ENCODE measurements at regions not wholly inside any gene's neighbourhood (a gene's known extent, or its start where the extent isn't known, plus 50 kb on each side); places are given as distances from the start of the nearest gene placed in this dataset.
"Not testable (repeated sequence)": the region's sequence is repeated elsewhere in the genome, so short reads cannot be mapped to it uniquely, and the experiment has no call there.

GRCh38 chr9:91512235-91512634 lies 88.6 kb upstream of the NFIL3 start:
- intact Hi-C loops (cut with DNase I); ATAC-seq (ENCODE audit: poor library complexity); DNase-seq: not testable (repeated sequence)

DNA sequence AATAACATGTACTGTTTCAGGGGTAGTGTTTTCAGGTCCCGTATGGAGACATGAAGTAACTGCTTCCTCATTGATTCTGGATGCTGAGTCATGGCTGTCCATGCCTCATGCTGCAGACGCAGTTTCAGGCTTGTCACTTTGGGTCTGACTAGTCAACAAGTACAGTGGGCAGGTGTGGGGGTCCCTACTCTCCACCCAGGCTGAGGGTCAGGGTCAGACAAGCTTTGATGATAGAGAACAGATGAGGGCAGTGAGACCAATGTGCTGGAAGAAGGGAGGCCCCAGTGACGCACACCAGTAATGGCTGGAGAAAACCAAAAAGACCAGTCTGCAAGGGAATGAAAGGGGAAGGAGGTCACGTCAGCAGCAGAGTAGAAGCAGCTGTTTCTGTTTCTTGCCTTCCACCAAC lies 80.0 kb upstream of the NFIL3 start:
- intact Hi-C loops (cut with DNase I): no loop called here
- DNase-seq: no peak
- no peak for ATAC-seq (ENCODE audit: poor library complexity)

DNA sequence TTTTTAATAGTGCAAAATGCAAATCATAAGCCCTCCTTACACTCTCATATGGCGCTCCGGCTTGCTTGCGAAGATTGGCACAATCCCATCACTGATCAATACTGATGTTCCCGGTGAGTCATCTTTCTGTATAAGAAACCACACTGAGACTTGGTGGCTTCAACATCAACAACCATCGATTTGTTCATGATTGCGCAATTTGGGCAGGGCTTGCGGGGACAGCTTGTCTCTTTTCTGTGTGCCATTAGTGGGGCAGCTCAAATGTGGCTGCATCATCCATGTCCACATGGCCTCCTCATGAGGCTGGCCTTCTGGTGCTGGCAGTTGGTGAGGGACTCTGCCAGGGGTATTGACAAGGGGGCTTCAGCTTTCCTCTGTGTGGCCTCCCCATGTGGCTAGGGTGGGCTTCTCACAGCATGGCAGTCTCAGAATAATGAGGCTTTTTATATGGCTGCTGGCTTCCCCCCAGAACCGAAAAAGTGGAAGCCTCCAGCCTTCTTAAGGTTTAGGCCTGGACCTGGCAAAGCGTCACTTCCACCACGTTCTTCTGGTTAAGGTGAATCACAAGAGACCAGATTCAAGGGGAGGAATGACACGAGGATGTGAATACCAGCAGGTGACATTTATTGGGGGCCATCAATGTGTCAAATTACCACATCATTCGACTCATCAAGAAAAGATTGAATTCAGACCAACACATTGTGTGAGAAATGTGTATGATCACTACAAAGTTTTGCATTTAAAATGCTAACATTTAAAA lies 79.5 kb upstream of the NFIL3 start:
- ATAC-seq (ENCODE audit: poor library complexity): no peak
- intact Hi-C loops (cut with DNase I): no loop called here

GRCh38 chr9:91502475-91502874 lies 78.8 kb upstream of the NFIL3 start:
- DNase-seq: no peak
- no peak for ATAC-seq (ENCODE audit: poor library complexity)
- intact Hi-C loops (cut with DNase I): no loop called here

More for the DNA sequence above, 79.5 kb upstream of the NFIL3 start:
- DNase-seq: no peak

- intact Hi-C loops (cut with DNase I): no loop called here
- ATAC-seq (ENCODE audit: poor library complexity): no peak
- DNase-seq: no peak
Observed at GRCh38 chr9:91500509-91501014, 76.9 kb upstream of the NFIL3 start.

- DNase-seq (no peak), ATAC-seq (ENCODE audit: poor library complexity) (no peak)
- intact Hi-C loops (cut with DNase I): no loop called here
Observed at GRCh38 chr9:91496351-91496750, 72.7 kb upstream of the NFIL3 start.

DNA sequence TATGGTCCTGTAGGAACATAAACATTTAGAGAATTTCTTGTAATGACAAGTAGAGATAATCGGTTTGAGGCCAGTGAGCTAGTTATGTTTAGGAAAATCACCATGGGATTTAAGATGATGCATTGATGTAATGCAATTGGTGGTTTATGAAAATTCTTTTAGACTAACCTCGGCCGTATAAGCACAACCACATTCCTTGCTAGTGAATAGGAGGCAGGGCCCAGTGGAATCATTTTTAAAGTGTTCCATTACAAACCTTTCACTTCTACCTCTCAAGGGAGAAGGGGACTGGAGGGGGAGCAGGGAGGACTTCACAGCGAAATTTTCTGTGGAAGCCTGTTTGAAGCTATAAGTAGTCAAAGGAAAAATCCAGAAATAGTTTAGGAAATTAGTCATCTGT lies 71.8 kb upstream of the NFIL3 start:
- intact Hi-C loops (cut with DNase I): no loop called here
- ATAC-seq (ENCODE audit: poor library complexity): no peak

DNA sequence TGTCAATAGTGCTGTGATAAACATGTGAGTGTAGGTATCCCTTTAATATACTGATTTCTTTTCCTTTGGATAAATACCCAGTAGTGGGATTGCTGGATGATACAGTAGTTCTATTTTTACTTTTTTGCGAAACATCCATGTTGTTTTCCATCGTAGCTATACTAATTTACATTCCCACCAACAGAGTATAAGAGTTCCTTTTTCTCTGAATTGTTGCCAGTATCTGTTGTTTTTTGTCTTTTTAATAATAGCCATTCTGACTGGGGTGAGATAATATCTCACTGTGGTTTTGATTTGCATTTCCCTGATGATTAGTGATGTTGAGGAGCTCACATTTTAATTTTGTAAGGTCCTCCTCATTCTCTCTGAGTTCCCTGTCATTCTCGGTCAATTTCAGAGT lies 71.1 kb upstream of the NFIL3 start:
- ATAC-seq (ENCODE audit: poor library complexity) (no peak), DNase-seq (no peak)
- intact Hi-C loops (cut with DNase I): no loop called here

More for the DNA sequence above, 71.8 kb upstream of the NFIL3 start:
- no peak for DNase-seq

DNA sequence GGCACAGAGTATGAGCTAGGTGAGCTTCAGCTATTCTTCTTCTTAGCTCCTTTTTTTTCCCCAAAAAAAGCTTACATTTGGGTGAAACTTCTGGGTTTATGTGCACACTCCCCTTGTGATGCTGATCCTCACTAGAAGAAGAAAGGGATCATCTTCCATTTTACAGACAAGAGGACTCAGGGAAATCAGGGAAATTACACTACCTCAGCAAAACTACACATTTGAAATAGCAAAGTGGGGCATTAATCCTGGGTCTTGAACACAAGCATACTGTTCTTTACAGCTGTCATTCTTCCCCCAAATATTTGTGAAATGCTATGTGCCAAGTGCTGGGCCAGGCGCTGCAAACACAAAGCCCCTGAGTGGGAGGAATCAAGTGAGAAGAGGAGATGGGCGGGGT lies 68.6 kb upstream of the NFIL3 start:
- ATAC-seq (ENCODE audit: poor library complexity): no peak
- intact Hi-C loops (cut with DNase I): no loop called here

DNA sequence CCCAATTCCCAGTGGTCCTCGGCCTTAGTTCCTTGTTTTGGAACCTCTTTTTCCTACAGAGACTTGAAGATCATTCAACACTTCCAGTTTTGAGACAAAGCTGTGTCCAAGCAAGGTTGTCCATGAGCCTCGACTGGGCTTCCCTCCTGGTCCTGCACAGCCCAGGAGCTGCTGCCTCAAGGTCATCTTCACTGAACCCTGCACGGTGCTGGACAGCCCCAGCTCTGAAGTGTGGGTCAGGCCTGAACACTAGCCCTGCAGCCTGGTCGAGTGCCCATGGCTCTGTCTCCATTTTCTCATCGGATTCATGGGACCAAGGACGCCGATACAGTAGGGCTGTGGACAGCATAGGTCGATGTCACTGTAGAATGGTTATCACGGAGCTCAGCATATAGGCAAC lies 68.0 kb upstream of the NFIL3 start:
- intact Hi-C loops (cut with DNase I): no loop called here
- ATAC-seq (ENCODE audit: poor library complexity): no peak
- DNase-seq: no peak

More for the DNA sequence above, 68.6 kb upstream of the NFIL3 start:
- DNase-seq: no peak

DNA sequence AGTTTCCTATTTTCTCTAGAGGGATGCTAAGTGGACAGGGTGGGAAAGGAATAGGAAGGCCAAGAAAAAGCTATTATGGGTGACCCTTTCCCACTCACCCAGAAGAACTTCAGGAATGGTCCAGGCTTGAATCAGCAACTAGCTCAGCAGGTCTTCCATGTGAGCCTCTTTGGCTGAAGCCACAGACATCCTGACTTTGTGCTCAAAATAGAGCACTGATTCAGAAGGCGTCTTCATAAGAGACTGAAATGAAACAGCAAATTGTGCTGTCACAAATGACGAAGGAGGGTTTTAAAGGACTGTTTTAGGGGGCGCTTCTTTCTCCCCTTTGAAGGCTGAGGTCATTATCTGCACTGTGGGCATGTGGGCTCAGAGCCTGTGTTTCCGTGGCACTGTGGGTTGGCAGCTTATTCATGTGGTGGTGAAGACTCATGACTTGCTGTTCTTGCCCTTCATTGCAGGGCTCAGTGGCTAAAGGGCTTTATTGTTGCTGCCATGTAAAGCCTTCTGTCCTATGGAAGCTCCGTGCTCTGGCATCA lies 65.8 kb upstream of the NFIL3 start:
- intact Hi-C loops (cut with DNase I): no loop called here
- DNase-seq: no peak
- peak; percentile 63 for ATAC-seq (ENCODE audit: poor library complexity)

DNA sequence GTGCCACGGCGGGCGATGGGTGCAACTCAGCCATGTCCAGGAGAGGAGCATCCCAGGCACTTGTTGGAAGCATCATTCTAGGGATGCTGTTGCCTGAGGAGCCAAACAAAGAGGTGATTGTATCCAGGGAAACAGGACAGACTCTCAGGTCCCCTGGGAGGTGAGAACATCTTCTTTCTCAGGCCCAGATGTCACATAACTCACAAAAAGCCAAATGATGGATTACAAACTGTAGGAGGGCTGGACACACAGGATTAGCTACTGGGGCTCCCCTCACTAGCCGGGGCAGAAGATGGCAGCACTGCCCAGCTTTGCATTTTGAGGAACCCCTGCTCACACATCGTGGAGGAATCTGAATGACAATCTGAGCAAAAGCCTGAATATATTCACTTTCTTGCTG lies 64.7 kb upstream of the NFIL3 start:
- DNase-seq (no peak), ATAC-seq (ENCODE audit: poor library complexity) (no peak)
- intact Hi-C loops (cut with DNase I): no loop called here

GRCh38 chr9:91486699-91487497 lies 63.3 kb upstream of the NFIL3 start:
- intact Hi-C loops (cut with DNase I): no loop called here
- DNase-seq: peak; percentile 70
- no peak for ATAC-seq (ENCODE audit: poor library complexity)

GRCh38 chr9:91485006-91485405 lies 61.4 kb upstream of the NFIL3 start:
- intact Hi-C loops (cut with DNase I): no loop called here
- ATAC-seq (ENCODE audit: poor library complexity) (no peak), DNase-seq (no peak)

DNA sequence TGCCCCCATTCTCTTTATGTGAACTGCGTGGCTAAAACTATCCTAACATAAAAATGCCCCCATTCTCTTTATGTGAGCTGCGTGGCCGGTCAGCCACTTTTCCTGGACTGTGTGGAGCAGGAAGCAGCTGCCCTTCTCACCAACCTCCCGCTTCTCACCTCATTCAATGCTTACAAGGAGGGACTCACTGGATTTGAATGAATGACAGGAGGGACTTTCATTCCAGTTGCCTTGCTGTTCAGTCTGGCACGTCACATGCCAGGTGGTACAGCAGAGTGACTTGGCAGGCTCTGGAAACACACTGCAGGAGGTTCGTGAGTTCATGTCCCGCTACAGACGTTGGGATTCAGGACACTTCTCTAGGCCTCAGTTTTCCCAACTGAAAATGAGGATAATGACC lies 60.2 kb upstream of the NFIL3 start:
- no peak for DNase-seq
- ATAC-seq (ENCODE audit: poor library complexity): peak; percentile 17
- intact Hi-C loops (cut with DNase I): no loop called here

DNA sequence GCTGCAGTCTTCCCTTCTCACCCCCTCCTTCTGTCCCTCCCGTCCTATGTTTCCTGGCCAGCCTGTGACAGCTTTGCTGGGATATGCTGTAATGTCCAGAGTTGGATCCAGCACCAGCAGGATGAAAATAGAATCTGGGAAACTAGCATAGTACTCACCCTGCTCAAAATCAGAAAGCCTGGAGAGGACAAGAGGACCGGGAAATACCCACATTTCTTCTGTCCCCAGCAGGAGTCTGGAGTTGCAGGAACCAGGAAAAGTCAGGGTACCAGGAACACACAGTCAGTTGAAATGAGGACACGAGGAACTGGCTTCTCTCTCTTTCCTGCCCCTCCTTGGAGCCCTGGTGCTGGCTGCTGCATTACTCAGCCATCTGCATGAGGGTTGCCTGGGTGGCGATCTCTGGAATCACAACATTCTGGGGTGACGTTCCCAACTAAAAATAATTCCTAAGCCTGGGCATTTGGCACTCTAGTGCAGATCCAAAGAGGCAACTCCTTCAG lies 59.6 kb upstream of the NFIL3 start:
- ATAC-seq (ENCODE audit: poor library complexity) (peak; percentile 92), DNase-seq (peak; percentile 59)
- intact Hi-C loops (cut with DNase I): no loop called here

DNA sequence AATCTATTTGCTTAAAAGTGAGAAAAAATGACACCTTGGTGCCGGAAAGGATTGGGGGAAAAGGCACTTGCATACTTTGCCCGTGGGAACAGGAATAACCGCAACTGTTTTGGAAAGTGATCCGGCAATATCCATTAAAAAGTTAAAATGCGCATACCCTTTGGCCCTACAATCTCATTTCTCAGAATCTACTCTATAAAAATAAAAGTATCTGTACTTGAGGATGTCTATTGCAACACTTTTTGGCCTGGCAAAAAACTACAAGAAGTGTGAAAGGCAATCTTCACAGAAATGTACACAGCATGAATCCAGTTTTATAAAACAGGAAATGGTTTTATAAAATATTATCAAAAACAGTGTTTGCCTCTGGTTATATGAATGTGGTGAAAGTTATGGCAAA lies 58.3 kb upstream of the NFIL3 start:
- ATAC-seq (ENCODE audit: poor library complexity) (no peak), DNase-seq (no peak)
- intact Hi-C loops (cut with DNase I): no loop called here

GRCh38 chr9:91477106-91477505 lies 53.5 kb upstream of the NFIL3 start:
- ATAC-seq (ENCODE audit: poor library complexity): no peak
- no peak for DNase-seq
- intact Hi-C loops (cut with DNase I): no loop called here

DNA sequence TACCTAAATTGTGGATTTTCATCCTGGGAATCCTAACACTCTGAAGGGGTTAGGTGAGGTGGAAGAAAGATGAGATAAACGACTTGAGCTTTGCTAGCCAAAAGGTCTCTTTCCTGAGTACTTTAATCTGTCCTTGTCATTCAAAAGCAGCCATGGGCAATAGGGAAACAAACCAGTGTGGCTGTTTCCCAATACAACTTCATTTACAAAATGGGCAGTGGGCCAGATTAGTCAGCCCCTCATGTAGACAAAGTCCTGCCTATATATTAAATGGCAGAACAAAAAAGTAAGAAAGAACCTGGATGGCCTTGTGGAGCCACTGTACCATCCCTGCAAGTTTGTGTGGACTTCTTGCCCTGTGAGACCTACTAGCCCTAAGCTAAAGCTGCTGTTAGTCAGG lies 51.0 kb upstream of the NFIL3 start:
- intact Hi-C loops (cut with DNase I): no loop called here
- no peak for DNase-seq
- ATAC-seq (ENCODE audit: poor library complexity): no peak

All from Right ventricle myocardium superior (tissue), 1 donor.